MM.1S (cell line): ENCODE measurements at regions not wholly inside any gene's neighbourhood (a gene's known extent, or its start where the extent isn't known, plus 50 kb on each side); places are given as distances from the start of the nearest gene placed in this dataset.

ENCODE experiments used
- CTCF ChIP-seq: fragments of 300-600 bp; sonication (generic); IDR thresholded peaks from 2 replicates; pipeline ENCODE4 v1.5.1; 2016; ENCODE audit warnings: antibody characterized with exemption, low read length, mixed read lengths
- EZH2 ChIP-seq: fragments of 300-600 bp; sonication (generic); optimal IDR thresholded peaks from 2 replicates; pipeline ENCODE3; 2017; ENCODE audit warnings: low read depth, mild to moderate bottlenecking, antibody characterized with exemption, low read length, mixed read lengths
- EZH2phosphoT487 ChIP-seq: fragments of 300-600 bp; sonication (generic); IDR thresholded peaks from 2 replicates; pipeline ENCODE4 v1.6.1; 2018; ENCODE audit warnings: antibody characterized with exemption, low read length

- TF ChIP-seq CTCF = no peak
- TF ChIP-seq EZH2 = no peak
- no peak for TF ChIP-seq EZH2phosphoT487
Observed at GRCh38 chr1:222936042-222936441, 121.2 kb downstream of the DISP1 start.
